Fibroblast of mammary gland (primary cell): ENCODE measurements at regions not wholly inside any gene's neighbourhood (a gene's known extent, or its start where the extent isn't known, plus 50 kb on each side); places are given as distances from the start of the nearest gene placed in this dataset.

Experiments
- DNase-seq: peaks from one replicate; pipeline ENCODE4 v3.0.0-alpha.2; 2010; ENCODE audit warnings: low read depth
- H3K4me3 ChIP-seq: 2 replicates; pipeline ENCODE4 v1.5.1; 2011; ENCODE audit warnings: low read depth, mild to moderate bottlenecking, low read length, moderate library complexity; ENCODE audit not compliant: control insufficient read depth
- TF ChIP-seq, protein P1 (sequence below): conservative IDR thresholded peaks from 2 replicates; pipeline ENCODE4 v1.5.1; 2011; ENCODE audit warnings: low read depth, low read length, inconsistent platforms; ENCODE audit not compliant: control insufficient read depth, insufficient read depth

DNA sequence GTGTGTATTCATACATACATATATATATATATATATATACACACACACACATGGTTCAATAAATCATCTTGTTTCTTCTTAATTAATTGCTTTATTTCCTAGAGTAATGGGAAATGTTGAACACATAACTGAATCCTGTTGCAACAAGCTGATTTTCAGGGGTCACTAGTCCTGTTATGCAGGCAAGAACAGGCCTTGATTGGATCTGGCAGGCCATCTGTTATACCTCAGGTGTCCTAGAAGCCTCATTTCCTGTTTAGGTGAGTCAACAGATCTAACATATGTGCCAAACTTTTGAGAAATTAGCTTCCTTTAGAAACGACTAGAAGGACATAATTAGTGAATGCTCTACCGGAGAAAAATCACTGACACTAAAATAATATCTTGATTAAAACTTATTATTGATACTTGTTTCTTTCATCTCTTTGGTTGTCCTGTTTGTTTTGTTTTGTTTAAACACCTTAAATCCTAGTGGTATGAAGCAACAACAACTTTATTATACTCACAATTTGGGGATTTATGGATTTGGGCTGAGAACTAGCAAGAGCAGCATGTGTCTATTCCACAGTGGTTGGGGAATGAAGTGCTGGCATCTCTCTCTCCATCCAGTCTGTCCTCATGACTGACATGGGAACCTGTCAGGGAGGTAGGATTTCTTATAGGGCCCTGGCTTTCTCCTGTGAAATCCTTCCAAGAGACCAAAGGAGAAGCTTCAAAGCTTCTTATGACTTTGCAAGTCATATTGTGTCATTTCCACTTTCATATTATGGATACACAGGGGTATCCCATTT is 552.6 kb downstream of the NSUN3 start:
- no peak overlapping the region for H3K4me3 ChIP-seq
- no peak for DNase-seq
- TF ChIP-seq, protein P1, sequence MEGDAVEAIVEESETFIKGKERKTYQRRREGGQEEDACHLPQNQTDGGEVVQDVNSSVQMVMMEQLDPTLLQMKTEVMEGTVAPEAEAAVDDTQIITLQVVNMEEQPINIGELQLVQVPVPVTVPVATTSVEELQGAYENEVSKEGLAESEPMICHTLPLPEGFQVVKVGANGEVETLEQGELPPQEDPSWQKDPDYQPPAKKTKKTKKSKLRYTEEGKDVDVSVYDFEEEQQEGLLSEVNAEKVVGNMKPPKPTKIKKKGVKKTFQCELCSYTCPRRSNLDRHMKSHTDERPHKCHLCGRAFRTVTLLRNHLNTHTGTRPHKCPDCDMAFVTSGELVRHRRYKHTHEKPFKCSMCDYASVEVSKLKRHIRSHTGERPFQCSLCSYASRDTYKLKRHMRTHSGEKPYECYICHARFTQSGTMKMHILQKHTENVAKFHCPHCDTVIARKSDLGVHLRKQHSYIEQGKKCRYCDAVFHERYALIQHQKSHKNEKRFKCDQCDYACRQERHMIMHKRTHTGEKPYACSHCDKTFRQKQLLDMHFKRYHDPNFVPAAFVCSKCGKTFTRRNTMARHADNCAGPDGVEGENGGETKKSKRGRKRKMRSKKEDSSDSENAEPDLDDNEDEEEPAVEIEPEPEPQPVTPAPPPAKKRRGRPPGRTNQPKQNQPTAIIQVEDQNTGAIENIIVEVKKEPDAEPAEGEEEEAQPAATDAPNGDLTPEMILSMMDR, result no peak

DNA sequence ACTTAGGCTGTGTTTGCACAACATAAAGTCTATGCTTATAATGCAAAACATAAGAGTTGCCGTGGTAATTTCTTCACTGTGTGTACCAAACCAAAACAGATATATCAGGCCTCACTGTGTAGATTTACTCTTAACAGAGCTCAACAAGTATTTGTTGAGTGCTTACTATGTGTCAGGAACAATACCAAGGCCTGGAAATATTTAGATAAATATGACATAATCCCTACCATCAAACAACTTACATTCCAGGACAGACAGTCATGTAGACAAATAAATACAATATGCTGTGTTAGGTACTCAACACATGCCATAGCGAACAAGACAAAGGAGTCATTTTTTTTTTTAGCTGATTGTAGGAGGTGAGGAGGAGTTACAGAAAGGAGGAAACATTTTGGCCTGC is 554.0 kb downstream of the NSUN3 start:
- TF ChIP-seq, protein P1, result no peak
- no peak for DNase-seq
- H3K4me3 ChIP-seq, result no peak overlapping the region

DNA sequence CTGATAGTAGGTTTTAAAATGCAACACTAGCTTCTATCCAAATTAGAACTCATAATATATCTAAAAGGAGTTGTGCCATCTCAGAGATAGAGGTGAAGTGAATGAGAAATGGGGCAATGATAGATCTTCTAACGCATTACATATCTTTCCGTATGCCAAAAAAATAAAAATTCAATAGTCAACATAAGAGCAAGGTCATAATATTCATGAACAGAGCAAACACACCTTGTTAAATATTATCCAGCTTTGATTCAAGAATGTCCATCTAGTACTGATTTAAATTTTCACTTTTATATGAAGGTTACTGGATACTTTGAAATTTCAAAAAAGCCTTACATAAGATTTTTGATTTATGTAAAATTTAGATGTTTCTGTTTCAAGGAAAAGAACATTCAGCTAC is 554.5 kb downstream of the NSUN3 start:
- DNase-seq, result no peak
- H3K4me3 ChIP-seq, result no peak overlapping the region
- TF ChIP-seq, protein P1, result no peak

DNA sequence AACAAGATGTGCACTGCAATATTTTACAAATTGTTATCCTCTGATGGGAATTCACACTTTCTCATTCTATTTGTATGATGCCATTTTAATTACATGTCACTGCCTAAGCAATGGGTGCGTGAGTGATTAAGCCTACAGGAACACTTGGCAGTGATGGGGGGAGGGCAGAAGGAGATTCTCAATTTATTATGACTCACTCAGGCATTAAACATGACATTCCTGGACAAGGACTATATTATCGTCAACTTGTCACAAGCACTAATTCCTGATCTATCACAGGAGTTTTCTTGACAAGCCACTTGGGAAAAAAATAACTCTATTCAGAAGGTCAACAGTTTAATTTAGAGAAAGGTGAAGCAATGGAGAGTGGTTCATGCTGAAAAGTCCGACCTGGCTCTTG is 556.8 kb downstream of the NSUN3 start:
- no peak for DNase-seq
- TF ChIP-seq, protein P1, result no peak
- H3K4me3 ChIP-seq, result no peak overlapping the region

DNA sequence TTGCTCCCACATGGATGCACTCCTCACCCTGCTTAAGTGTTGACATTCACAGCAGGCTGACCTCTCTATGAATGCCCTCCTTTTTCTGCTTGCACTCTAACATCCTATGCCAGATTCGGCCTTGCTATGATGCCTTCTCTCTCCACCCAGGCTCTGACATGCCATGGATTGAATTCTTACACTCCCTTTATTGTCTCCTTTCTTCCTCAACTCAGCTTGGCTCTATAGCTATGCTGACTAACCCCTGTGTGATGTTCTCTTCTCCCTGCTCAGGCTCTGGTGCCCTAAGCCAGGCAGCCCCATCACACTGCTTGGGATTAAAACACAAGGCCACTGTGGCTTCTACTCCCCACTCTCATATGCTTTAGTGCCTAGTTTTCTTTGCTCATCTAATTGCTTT is 563.7 kb downstream of the NSUN3 start:
- no peak overlapping the region for H3K4me3 ChIP-seq
- DNase-seq, result no peak
- TF ChIP-seq, protein P1, result no peak

DNA sequence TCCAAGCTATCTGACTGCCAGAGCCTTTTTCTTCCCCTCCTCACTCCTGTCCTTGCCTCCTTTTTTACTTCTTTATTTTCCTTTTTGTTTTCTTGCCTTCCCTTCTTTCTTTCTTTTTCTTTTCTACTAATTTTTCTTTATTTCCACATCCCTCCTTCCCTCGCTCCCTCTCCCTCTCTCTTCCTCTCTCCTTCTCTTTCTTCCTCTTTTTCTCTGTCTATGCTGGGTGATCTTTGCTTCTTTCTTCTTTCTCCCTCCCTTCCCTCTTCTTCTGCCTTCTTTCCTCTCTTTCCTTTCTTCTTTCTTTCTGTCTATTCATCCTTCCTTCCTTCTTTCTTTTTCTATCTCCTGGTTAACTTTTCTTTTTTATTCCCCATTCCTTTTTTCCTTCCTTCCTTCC is 564.8 kb downstream of the NSUN3 start:
- TF ChIP-seq, protein P1, result no peak
- DNase-seq, result no peak
- H3K4me3 ChIP-seq, result no peak overlapping the region

DNA sequence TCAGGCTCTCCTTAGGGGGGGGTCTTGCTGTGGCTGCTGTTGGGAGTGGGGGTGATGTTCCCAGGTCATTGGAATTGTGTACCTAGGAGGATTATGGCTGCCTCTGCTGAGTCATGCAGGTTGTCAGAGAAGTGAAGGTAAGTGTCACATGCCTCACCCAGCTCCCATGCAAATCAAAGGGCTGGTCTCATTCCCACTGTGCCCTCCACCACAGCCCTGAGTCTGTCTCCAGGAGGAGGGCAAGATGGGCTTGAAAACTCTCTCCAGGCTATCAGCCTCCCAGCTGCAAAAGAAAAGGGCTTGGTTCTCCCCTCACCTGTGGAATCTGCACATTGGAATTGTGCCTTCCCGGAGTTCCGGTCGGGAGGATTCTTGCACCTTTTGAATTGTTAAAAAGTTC is 580.5 kb downstream of the NSUN3 start:
- H3K4me3 ChIP-seq, result no peak overlapping the region
- no peak for DNase-seq
- TF ChIP-seq, protein P1, result no peak
